Keratinocyte (primary cell): ENCODE measurements at regions not wholly inside any gene's neighbourhood (a gene's known extent, or its start where the extent isn't known, plus 50 kb on each side); places are given as distances from the start of the nearest gene placed in this dataset.

Source experiments
- EZH2 ChIP-seq: IDR thresholded peaks from one replicate; pipeline ENCODE4 v1.6.1; 2012; ENCODE audit warnings: inconsistent platforms, mild to moderate bottlenecking, low read length, moderate library complexity
- TF ChIP-seq, protein P1 (sequence below), 3 experiments: IDR thresholded peaks in 1 of 3; conservative IDR thresholded peaks in 1 of 3; optimal IDR thresholded peaks in 1 of 3; 2 replicates in 2 of 3; 3 replicates in 1 of 3; pipeline versions ENCODE3 to v1.5.1; 2011; ENCODE audit warnings: low read length in 3 of 3, mild to moderate bottlenecking in 3 of 3, moderate library complexity in 2 of 3, control low read depth in 1 of 3, inconsistent platforms in 1 of 3; ENCODE audit not compliant: insufficient read depth in 2 of 3; ENCODE audit errors: extremely low read depth in 1 of 3

- TF ChIP-seq, protein P1, sequence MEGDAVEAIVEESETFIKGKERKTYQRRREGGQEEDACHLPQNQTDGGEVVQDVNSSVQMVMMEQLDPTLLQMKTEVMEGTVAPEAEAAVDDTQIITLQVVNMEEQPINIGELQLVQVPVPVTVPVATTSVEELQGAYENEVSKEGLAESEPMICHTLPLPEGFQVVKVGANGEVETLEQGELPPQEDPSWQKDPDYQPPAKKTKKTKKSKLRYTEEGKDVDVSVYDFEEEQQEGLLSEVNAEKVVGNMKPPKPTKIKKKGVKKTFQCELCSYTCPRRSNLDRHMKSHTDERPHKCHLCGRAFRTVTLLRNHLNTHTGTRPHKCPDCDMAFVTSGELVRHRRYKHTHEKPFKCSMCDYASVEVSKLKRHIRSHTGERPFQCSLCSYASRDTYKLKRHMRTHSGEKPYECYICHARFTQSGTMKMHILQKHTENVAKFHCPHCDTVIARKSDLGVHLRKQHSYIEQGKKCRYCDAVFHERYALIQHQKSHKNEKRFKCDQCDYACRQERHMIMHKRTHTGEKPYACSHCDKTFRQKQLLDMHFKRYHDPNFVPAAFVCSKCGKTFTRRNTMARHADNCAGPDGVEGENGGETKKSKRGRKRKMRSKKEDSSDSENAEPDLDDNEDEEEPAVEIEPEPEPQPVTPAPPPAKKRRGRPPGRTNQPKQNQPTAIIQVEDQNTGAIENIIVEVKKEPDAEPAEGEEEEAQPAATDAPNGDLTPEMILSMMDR (optimal IDR thresholded peaks at IDR 0.05 in 1 of 3, IDR thresholded peaks at IDR 0.05 in 1 of 3, conservative IDR thresholded peaks at IDR 0.05 in 1 of 3; ENCODE audit: extremely low read depth in 1 of 3, insufficient read depth in 2 of 3, low read length in 3 of 3) = no peak
- TF ChIP-seq EZH2 = no peak
Measured at GRCh38 chr6:43869792-43870659, 100.0 kb downstream of the VEGFA start.
